GM21737 (cell line): ENCODE measurements at regions not wholly inside any gene's neighbourhood (a gene's known extent, or its start where the extent isn't known, plus 50 kb on each side); places are given as distances from the start of the nearest gene placed in this dataset.

Experiments used
- ATAC-seq: cut with Tn5 transposase; IDR thresholded peaks from one replicate; pipeline ENCODE4 v1.9.1; 2021; ENCODE audit warnings: mild to moderate bottlenecking, moderate library complexity; ENCODE audit not compliant: unreplicated experiment

GRCh38 chr1:56019472-56019871, 559.9 kb downstream of the PLPP3 start:
- ATAC-seq = no peak

DNA sequence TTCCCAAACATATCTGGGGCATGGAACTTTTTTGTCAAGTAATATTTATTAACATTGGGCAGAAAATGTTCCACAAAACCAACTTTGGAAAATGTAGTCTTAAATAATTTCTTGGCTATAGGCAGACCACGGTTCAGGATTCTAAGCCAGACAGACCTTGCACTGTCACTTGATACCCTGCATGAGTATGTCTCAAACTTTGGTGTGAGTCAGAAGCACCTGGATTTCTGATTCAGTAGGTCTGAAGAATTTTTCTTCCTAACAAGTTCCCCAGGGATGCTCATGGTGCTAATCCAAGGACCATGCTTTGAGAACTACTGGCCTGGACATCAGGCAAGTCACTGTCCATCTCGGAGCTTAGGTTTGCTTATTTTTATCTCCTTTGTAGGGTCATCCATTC, 562.0 kb downstream of the PLPP3 start:
- no peak for ATAC-seq

GRCh38 chr1:56003846-56004245, 575.5 kb downstream of the PLPP3 start:
- ATAC-seq = no peak

DNA sequence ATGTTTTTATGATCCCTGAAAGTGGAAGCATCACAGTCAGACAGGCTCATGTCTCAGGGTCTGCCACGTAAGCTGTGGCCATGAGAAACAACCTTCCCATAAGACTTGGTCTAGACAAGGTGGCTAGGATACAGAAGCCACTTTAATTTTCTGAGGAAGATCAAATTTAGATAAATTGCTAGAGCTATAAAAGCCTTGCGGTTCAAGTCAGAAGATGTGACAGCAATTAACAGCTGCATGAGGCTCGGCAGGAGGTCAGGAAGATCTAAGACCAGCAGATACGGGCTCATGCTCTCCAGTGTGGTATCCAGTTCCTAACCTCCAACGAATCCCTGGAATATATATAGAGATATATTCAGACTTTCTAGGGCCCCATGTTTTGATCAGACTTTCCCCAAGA, 577.1 kb downstream of the PLPP3 start:
- ATAC-seq = no peak

- ATAC-seq = no peak
Measured at GRCh38 chr1:56000424-56000823, 578.9 kb downstream of the PLPP3 start.

DNA sequence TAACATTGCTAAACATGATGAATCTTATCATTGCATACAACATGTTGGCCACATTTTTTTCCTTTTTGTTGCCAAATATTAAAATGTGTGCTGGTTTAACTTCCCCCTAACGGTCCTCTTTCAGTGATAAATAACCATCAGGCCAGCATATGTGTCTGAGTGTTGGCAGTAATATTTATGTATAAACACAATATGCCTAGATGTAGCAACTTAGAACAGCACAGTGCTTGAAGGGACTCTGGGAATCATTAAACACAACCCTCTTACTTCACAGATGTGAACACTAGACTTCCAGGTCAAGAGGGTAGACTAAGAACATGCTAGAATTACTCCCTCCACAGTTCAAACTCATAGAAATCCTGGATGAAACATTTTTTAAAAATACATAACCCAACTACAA, 581.8 kb downstream of the PLPP3 start:
- no peak for ATAC-seq

GRCh38 chr1:55993646-55994318, 585.6 kb downstream of the PLPP3 start:
- ATAC-seq = no peak

DNA sequence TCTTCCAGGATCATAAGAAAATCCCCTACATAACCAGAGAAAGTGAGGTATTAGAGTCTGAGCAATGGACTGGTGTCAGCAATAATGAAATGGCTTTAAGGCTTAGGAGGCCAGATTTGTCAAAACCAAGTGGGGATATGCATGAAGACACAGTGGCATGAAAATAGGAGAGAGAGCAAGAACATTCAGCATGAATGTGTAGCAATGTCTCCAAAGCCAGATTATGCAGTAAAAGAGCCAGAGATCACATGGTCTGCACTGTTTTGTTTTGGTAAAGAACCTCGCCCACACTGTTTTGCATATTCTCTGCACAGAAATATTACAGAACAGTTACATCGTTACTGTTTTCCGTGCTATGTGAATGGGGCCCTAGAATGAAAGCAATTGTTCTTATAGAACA, 589.4 kb downstream of the PLPP3 start:
- no peak for ATAC-seq

DNA sequence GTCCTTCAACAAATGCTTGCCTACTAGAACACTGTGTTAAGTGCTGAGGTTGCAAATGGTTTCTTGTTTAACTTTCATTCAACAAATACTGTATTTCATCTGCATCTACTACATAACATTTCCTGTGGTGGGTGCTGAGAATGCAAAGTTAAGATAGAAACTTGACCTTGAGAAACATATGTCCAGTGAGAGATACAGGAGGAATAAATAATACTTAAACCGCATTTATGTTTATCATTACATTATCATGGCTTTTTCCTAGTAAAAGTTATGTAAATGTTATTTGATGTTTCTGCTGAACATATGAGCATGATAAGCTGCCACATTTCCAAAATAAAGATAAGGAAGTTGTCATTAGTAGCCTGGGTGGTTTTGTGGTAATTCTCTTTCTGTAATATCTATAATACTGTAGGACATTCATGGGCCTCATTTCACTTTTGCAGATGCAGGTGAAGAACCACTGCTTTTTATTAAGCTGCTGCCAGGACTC, 590.4 kb downstream of the PLPP3 start:
- ATAC-seq = no peak

DNA sequence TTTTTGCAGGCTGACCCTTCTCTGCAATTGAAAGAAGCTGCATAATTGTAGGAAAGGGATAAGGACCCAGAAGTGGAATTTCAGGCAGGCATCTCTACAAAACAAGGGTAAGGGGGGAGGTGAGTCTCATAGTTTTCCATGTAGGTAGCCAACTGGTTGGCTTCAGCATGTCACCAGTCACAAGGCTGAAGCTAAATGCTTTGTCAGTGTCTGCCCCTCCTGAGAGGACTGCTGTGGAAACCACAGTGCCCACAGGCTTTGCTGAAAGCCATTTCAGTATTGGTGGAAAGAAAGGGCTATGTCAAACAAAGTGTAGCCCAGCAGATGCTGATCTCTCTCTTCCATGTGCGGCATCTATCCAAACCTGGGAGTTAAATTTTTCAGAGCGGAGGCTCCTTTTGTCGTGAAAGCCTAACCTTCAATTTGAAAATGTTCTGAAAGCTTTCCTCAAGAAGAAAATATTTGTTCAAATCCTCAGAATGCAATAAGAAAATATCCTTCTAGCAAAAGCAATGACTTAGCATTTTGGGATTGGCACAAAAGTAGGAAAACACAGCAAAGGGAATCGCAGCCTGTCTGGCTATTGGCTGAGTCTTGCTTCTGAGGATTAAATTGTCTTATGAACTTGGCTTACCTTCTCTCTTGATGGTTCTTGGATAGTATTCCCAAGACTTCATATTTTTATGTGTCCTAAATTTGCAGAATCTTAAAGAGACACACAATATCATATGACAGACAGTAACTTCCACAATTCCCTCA, 591.7 kb downstream of the PLPP3 start:
- ATAC-seq = no peak

DNA sequence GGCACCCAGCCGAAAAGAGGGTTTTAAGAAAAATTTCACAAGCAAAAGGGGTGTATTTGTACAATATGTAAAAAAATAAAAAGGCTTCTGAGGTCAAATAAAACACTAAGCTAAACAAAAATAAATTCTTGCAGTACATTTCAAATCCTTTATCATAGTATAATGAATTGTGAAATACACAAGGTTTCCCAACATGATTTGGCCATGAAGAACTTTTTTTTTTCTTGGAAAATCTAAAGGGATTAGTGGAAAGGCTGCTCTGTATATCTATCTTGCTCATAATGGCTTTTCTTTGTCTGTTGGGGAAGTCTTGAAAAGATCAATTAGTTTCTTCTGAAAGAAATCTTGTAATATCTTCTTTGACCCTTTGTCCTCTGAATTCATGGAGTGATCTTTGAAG, 593.4 kb downstream of the PLPP3 start:
- no peak for ATAC-seq

DNA sequence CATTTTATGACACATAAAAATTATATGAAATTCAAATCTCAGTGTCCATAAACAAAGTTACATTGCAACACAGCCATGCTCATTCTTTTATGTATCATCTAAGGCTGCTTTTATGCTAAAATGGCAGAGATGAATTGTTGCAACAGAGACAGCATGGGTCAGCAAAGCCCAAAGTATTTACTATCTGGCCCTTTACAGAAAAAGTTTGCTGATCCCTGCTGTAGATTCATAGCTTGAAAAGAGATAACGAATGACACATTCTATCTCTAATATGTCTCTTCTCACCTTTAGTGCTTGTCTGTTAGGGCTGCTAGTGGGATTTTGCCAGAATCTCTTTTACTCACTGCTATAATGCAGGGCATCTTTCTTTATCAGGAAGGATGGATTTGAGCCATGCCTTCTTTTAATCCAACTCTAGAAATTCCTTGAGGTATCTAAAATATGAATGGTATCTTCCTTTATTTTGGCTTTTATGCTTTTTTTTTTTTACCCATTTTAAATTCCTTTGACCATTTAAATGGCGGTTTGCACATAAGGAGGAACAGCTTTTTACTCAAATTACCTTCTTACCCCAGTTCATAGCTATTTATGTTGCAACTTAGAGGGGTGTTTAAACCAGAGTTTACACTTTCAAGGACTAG, 598.2 kb downstream of the PLPP3 start:
- no peak for ATAC-seq

- ATAC-seq = no peak
Measured at GRCh38 chr1:55980582-55980981, 598.8 kb downstream of the PLPP3 start.

DNA sequence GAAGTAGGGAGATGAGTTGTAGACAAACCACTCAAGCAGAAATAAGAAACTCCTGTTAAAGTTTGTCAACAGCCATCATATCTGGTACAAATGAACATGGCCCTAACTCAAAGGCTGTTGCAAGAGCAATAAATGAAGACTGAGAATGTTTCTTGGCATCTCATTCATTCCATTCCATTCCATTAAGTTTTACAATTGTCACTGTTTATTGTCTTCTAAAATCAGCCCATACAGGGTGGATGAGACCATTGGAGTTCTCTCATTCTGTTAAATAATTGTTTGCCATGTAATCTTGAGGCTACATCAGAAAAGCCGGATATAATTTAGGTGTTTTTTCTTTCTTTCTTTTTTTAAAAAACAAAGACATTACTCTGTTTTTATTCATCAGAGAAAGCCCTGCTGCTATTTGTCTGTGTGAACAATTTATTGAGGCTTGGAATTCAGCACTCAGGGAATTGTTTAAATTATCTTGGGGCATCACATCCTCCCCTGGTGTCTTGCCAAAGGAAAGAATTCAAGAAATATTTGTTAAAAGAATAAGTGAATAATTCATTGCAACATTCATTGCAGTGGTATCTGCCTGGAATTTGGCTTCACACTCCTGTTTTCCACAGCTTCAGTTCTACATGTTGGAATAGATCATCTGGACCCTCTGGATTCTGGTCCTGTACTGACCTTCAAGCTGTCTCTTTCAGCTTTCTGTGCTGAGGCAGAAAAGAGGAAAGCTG, 604.5 kb downstream of the PLPP3 start:
- no peak for ATAC-seq

DNA sequence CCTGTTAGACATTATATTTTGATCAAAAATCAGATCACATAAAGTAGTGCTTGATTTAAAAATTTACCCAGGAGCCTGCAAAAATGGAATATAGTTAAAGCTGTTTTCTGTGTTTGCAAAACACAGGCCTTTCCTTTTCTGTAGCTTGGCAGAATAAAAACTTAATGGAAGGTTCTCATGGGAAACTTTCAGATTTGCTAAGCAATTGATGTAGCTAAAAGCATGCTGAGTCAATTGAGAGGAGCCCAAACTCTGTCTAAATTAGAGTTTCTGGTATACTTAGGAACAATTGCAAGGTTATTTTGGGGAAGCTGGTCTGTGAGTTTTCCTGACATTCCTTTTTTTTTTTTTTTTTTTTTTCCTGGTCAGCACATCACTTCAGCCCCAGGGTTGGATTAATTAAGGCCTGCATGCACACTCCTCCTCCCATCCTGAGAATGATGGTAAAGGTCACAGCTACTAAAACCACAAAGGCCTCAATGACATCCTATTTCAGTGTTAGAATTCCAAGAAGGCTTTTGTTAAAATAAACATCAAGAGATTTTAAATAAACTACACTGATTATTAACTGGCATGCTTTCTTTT, 608.7 kb downstream of the PLPP3 start:
- no peak for ATAC-seq

- no peak for ATAC-seq
Measured at GRCh38 chr1:55969322-55969721, 610.0 kb downstream of the PLPP3 start.

DNA sequence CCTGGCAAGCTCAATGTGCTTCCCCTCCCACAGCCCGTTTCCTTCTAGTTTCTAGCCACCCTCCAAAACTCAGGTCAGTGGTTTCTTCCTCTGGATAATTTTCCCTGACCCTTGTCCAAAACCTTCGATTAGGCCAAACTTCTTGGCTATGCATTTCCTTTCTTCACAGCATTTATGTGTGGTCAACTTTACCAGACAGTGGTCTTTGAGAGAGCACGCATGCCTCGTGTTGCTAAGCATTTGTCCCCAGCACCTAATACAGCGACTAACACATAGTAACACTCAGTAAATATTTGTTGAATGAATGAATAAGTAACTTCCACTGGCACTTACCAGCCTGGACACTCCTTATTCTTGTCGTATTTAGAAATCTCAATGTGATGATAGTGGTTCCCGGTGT, 610.7 kb downstream of the PLPP3 start:
- no peak for ATAC-seq

GRCh38 chr1:55965981-55966461, 613.3 kb downstream of the PLPP3 start:
- ATAC-seq = no peak

DNA sequence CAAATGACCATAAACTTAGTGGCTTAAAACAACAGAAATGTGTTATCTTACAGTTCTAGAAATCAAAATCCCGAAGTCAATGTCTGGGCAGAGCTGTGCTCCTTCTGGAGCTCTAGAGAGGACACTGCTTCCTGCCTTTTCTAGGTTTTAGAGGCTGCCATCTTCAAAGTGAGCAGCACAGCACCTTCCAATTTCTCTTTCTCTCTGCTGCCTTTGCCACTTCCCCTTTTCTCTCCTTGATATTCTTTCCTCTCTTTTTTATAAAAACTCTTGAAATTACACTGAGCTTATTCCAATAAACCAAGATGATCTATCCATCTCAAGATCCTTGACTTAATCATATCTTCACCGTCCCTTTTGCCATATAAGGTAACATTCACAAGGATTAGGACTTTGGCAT, 616.9 kb downstream of the PLPP3 start:
- no peak for ATAC-seq

DNA sequence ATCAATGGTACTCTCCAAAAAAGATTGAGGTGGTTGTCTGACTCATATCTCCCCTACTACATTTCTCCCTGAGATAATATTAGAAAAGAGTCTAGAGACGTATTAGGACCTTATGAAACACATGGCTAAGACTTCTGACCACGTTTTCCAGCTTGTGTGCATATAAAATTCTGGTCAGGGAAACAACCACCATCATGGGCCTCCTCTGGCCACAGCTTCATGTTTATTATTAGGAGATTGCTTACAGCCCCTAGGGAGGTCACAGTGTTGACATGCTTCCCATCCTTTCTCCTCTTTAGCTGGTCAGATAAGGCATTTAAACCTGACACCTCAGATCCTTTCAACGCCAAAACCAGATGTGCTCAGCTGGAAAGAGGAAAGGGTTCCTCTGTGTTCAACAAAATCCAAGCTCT, 620.2 kb downstream of the PLPP3 start:
- ATAC-seq = no peak

DNA sequence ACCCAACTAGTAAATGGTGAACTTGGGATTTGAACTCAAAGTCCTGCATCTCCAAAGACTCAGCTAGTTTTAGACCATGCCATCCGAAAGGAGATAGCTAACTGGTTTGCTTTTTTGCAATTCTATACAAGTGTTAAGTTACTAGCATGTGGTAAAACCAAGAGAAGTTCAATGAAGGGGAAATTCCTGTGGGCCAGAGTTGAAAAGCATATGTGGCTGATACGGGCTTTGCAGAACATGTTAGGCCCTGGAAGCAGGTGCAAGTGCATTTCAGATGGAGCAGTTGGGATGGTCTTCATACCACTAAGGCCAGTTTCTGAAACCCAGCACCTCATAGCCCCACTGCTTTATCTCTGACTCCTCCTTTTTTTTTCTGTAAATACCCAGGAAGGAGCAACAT, 620.9 kb downstream of the PLPP3 start:
- ATAC-seq = no peak
